ENCODE measurements at regions not wholly inside any gene's neighbourhood (a gene's known extent, or its start where the extent isn't known, plus 50 kb on each side); places are given as distances from the start of the nearest gene placed in this dataset.
"Not testable (repeated sequence)": the region's sequence is repeated elsewhere in the genome, so short reads cannot be mapped to it uniquely, and the experiment has no call there.

- CTCF ChIA-PET: no interaction called here
- no peak for DNase-seq (ENCODE audit: low spot score)
- no peak for TF ChIP-seq CTCF (conservative IDR thresholded peaks at IDR 0.05; ENCODE audit: low read depth)
- no peak overlapping the region for H3K27ac ChIP-seq
- POLR2A ChIA-PET (ENCODE audit: low non-redundant PET): no interaction called here
Observed at GRCh38 chr3:177464392-177465256, 267.3 kb upstream of the TBL1XR1 start.

GRCh38 chr3:177465257-177465642, 268.0 kb upstream of the TBL1XR1 start:
- no peak for TF ChIP-seq CTCF (conservative IDR thresholded peaks at IDR 0.05; ENCODE audit: low read depth)
- CTCF ChIA-PET: no interaction called here
- no peak for DNase-seq (ENCODE audit: low spot score)
- POLR2A ChIA-PET (ENCODE audit: low non-redundant PET): no interaction called here
- no peak overlapping the region for H3K27ac ChIP-seq

- POLR2A ChIA-PET (ENCODE audit: low non-redundant PET): no interaction called here
- DNase-seq (ENCODE audit: low spot score): no peak
- TF ChIP-seq CTCF (conservative IDR thresholded peaks at IDR 0.05; ENCODE audit: low read depth): no peak
- no peak overlapping the region for H3K27ac ChIP-seq
- CTCF ChIA-PET: no interaction called here
Observed at GRCh38 chr3:177466074-177466473, 268.8 kb upstream of the TBL1XR1 start.

- CTCF ChIA-PET: interaction anchor here (0.6 kb wide), 1 partner anchor 28 kb away, joined by 4 read pairs; no protein-coding TSS in a partner anchor
- POLR2A ChIA-PET (ENCODE audit: low non-redundant PET): not testable (repeated sequence)
Observed at GRCh38 chr3:177466622-177467021, 269.3 kb upstream of the TBL1XR1 start.

GRCh38 chr3:177467247-177467985, 270.1 kb upstream of the TBL1XR1 start:
- no peak for DNase-seq (ENCODE audit: low spot score)
- ChIA-PET POLR2A (ENCODE audit: low non-redundant PET) (no interaction called here), CTCF (interaction anchor here (0.6 kb wide), 1 partner anchor 27 kb away, joined by 4 read pairs; no protein-coding TSS in a partner anchor)
- TF ChIP-seq CTCF (conservative IDR thresholded peaks at IDR 0.05; ENCODE audit: low read depth): no peak
- H3K27ac ChIP-seq: no peak overlapping the region; the same call in 1 of the 2 replicates

More at GRCh38 chr3:177466622-177467021, 269.3 kb upstream of the TBL1XR1 start:
- DNase-seq (ENCODE audit: low spot score); H3K27ac ChIP-seq: not testable (repeated sequence)

GRCh38 chr3:177468331-177468730, 271.0 kb upstream of the TBL1XR1 start:
- TF ChIP-seq CTCF (conservative IDR thresholded peaks at IDR 0.05; ENCODE audit: low read depth): no peak
- ChIA-PET CTCF (no interaction called here), POLR2A (ENCODE audit: low non-redundant PET) (no interaction called here)
- DNase-seq (ENCODE audit: low spot score): no peak
- peak overlapping the region; percentile 30; the same call in 1 of the 2 replicates for H3K27ac ChIP-seq

- ChIA-PET CTCF (interaction anchor here (0.8 kb wide), 1 partner anchor 418 kb away, joined by 3 read pairs; no protein-coding TSS in a partner anchor), POLR2A (ENCODE audit: low non-redundant PET) (no interaction called here)
- no peak overlapping the region for H3K27ac ChIP-seq
- no peak for DNase-seq (ENCODE audit: low spot score)
- TF ChIP-seq CTCF (conservative IDR thresholded peaks at IDR 0.05; ENCODE audit: low read depth): no peak
Observed at GRCh38 chr3:177468816-177469215, 271.5 kb upstream of the TBL1XR1 start.

Measured in RWPE1 (cell line).